Nephron (organoid): ENCODE measurements at regions not wholly inside any gene's neighbourhood (a gene's known extent, or its start where the extent isn't known, plus 50 kb on each side); places are given as distances from the start of the nearest gene placed in this dataset.
A peak's percentile ranks its signal among the peaks of the same experiment; 100 is the strongest.

Experiments used
- H3K27ac Mint-ChIP-seq, 3 experiments: 2 replicates each; pipeline ENCODE4 v1.8.0; 2020; ENCODE audit warnings: mixed read lengths in 3 of 3, mild to moderate bottlenecking in 2 of 3, moderate library complexity in 1 of 3
- H3K27me3 Mint-ChIP-seq: 2 replicates; pipeline ENCODE4 v1.8.0; 2021; ENCODE audit warnings: low read depth, mild to moderate bottlenecking, moderate library complexity, mixed read lengths
- H3K36me3 Mint-ChIP-seq: 2 replicates; pipeline ENCODE4 v1.8.0; 2020; ENCODE audit warnings: low read depth, mixed read lengths
- H3K4me1 Mint-ChIP-seq: 2 replicates; pipeline ENCODE4 v1.8.0; 2020; ENCODE audit warnings: mixed read lengths
- H3K4me3 Mint-ChIP-seq, 3 experiments: 2 replicates each; pipeline ENCODE4 v1.8.0; 2020; ENCODE audit warnings: mild to moderate bottlenecking in 3 of 3, mixed read lengths in 3 of 3, moderate library complexity in 2 of 3
- H3K9me3 Mint-ChIP-seq: 2 replicates; pipeline ENCODE4 v1.8.0; 2020; ENCODE audit warnings: mixed read lengths
- TF ChIP-seq, protein P1 (sequence below), 3 experiments: fragments of 200-600 bp; sonication (generic); IDR thresholded peaks; one replicate each; pipeline ENCODE4 v1.5.0; 2021; ENCODE audit warnings: antibody characterized with exemption in 3 of 3; ENCODE audit not compliant: unreplicated experiment in 3 of 3

DNA sequence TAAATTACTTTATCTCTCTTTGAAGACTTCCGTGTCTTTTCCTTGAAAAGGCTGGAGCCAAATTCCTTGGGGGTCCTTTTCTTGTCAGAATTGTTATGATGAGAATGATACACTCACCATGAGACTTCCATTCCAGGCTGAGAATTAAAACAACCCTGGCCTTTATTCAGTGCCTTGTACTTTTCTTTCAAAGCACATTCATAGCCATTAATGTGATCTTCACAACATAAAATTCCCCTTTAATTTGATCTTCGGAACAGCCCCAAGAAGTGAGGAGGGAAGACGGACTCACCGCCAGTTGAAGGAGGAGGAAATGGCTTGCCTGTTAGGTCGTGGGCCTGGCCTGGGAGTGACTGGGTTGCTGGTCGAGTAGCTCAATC, 127.3 kb downstream of the DDX1 start:
- H3K36me3 Mint-ChIP-seq = no peaks in the 10 kb centered on the region
- peaks cover 5% of the 10 kb centered on the region for H3K27me3 Mint-ChIP-seq
- peaks cover 20% of the 10 kb centered on the region for H3K4me1 Mint-ChIP-seq
- H3K9me3 Mint-ChIP-seq = no peaks in the 10 kb centered on the region
- no peak overlapping the region for H3K4me3 Mint-ChIP-seq
- H3K27ac Mint-ChIP-seq = peak overlapping the region in 2 of 3 experiments; percentile 9 to 31
- TF ChIP-seq, protein P1, sequence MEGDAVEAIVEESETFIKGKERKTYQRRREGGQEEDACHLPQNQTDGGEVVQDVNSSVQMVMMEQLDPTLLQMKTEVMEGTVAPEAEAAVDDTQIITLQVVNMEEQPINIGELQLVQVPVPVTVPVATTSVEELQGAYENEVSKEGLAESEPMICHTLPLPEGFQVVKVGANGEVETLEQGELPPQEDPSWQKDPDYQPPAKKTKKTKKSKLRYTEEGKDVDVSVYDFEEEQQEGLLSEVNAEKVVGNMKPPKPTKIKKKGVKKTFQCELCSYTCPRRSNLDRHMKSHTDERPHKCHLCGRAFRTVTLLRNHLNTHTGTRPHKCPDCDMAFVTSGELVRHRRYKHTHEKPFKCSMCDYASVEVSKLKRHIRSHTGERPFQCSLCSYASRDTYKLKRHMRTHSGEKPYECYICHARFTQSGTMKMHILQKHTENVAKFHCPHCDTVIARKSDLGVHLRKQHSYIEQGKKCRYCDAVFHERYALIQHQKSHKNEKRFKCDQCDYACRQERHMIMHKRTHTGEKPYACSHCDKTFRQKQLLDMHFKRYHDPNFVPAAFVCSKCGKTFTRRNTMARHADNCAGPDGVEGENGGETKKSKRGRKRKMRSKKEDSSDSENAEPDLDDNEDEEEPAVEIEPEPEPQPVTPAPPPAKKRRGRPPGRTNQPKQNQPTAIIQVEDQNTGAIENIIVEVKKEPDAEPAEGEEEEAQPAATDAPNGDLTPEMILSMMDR (IDR thresholded peaks at IDR 0.05; ENCODE audit: unreplicated experiment in 3 of 3) = no peak

DNA sequence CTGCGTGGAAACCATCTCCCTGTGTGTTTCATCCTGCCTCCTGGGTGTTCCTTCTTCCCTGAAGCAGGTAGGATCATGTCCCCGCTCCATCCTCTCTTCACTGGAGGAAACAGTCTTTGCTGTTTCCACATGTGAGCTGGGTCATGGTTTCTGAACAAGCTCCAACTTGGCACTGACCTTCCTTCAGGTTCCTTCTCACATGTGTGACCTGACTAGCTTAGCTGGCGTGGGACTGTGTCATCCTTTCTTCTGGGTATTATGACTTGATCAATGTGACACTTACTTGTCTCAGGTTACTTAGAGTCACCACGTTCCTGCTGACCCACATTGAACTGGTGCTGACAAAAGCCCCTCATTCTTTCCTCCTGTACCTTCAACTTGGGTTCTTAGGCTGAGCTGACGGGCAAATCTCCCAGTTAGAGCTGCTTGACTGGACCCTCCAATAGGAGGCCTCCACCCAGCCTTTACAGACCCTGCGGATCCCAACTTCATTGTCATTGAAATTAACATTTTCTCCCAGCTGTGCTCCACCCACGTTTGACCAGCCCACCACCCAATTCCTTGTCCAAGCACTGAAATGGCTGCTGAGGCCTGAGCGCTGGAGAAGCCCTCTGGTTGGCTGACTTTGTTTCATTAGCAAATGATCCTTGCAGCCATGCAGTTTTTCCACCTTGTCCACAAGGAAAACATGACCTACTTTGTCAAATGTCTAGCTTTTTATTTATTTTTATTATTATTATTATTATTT, 128.1 kb downstream of the DDX1 start:
- Mint-ChIP-seq H3K9me3 (no peaks in the 10 kb centered on the region), H3K4me3 (no peak overlapping the region), H3K36me3 (no peaks in the 10 kb centered on the region), H3K27me3 (peaks cover 9% of the 10 kb centered on the region), H3K4me1 (peaks cover 27% of the 10 kb centered on the region), H3K27ac (peak overlapping the region in 1 of 3 experiments; percentile 12)
- TF ChIP-seq, protein P1 (IDR thresholded peaks at IDR 0.05; ENCODE audit: unreplicated experiment in 3 of 3) = no peak

DNA sequence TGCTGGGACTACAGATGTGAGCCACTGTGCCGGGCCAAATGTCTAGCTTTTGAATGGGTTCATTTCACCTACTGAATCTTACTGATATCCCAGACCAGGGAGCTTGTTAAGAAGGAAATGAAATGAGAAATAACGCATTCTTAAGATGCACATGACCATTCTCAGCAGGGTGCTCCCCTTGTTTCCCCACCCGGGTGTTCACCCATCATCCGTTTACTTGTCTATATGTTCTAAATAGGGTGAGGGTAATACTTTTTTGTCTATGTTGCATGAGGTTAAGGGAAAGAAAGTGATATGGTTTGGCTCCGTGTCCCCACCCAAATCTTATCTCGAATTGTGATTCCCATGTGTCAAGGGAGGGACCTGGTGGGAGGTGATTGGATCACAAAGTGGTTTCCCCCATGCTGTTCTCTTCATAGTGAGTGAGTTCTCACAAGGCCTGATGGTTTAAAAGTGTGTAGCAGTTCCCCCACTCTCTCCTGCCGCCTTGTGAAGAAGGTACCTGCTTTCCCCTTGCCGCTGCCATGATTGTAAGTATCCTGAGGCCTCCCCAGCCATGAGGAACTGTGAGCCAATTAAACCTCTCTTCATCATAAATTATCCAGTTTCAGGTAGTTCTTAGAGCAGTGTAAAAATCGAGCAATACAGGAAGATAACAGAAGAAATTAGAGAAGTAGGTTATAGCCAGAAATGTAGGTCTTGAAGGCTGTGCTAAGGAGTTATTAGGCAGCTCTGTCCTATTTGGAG, 129.1 kb downstream of the DDX1 start:
- H3K4me3 Mint-ChIP-seq = no peak overlapping the region
- H3K27me3 Mint-ChIP-seq = peaks cover 18% of the 10 kb centered on the region
- TF ChIP-seq, protein P1 (IDR thresholded peaks at IDR 0.05; ENCODE audit: unreplicated experiment in 3 of 3) = no peak
- no peak overlapping the region for H3K27ac Mint-ChIP-seq
- no peaks in the 10 kb centered on the region for H3K9me3 Mint-ChIP-seq
- no peaks in the 10 kb centered on the region for H3K36me3 Mint-ChIP-seq
- H3K4me1 Mint-ChIP-seq = peaks cover 30% of the 10 kb centered on the region

DNA sequence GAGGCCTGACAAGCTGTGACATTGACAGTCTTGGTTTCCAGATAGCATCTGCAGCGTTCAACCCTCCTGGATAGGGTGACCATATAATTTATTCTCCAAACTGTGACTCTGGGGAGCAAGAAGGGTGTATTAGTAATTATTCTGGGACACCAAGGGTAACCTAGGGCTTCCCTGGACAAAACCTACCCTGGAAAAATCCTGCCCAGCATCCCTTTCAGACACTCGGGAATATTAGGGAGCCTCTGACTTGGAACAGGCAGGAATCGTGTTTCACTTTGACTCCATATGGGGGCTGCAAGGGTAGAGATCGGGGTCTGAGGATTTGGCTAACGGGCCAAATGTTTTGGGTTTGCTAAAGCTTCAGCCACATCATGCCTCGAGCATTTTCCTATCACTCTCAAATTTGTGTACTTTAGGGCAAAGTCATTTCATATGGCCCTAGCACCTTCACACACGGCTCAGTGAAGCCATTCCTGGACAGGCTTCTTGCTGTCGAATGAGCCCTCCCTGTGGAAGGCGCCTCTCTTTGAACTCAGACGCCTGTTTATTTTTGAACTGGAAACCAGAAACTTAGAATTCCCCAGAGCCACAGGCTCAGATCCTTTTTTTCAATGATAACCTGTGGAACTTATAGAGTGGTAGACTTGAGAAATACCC, 129.9 kb downstream of the DDX1 start:
- Mint-ChIP-seq H3K9me3 (no peaks in the 10 kb centered on the region), H3K27me3 (peaks cover 21% of the 10 kb centered on the region), H3K27ac (no peak overlapping the region), H3K4me1 (peaks cover 30% of the 10 kb centered on the region), H3K36me3 (no peaks in the 10 kb centered on the region), H3K4me3 (no peak overlapping the region)
- TF ChIP-seq, protein P1 (IDR thresholded peaks at IDR 0.05; ENCODE audit: unreplicated experiment in 3 of 3) = no peak

DNA sequence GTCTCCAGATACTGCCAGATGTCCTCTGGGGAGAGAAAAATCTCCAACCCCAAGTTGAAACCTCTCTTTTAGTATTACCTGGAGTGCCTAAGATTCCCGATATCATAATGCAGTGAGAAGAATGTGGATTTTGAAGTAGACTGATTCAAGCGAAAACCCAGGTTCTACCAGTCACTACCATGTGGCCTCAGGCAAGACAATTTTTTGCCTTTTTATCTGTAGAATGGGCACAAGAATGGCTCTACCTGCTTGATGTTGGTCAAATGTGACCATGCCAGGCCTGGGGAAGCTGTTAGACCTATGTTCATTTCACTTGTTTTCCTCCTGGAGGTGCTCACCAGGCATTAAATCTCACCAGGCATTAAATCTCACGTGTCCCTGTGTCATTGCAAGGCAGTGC, 131.3 kb downstream of the DDX1 start:
- TF ChIP-seq, protein P1 (IDR thresholded peaks at IDR 0.05; ENCODE audit: unreplicated experiment in 3 of 3) = no peak
- Mint-ChIP-seq H3K4me3 (no peak overlapping the region), H3K9me3 (no peaks in the 10 kb centered on the region), H3K4me1 (peaks cover 30% of the 10 kb centered on the region), H3K27me3 (peaks cover 31% of the 10 kb centered on the region), H3K27ac (no peak overlapping the region), H3K36me3 (no peaks in the 10 kb centered on the region)
